Astrocyte (in vitro differentiated cells and primary cell): ENCODE measurements at regions not wholly inside any gene's neighbourhood (a gene's known extent, or its start where the extent isn't known, plus 50 kb on each side); places are given as distances from the start of the nearest gene placed in this dataset.

Source experiments
- CTCF ChIP-seq: IDR thresholded peaks from 2 replicates; pipeline ENCODE4 v1.5.1; 2011; ENCODE audit warnings: low read depth, mild to moderate bottlenecking, inconsistent platforms, low read length, moderate library complexity; ENCODE audit not compliant: insufficient read depth
- EZH2 ChIP-seq: IDR thresholded peaks from 2 replicates; pipeline ENCODE4 v1.6.1; 2012; ENCODE audit warnings: mild to moderate bottlenecking, low read length, inconsistent platforms; ENCODE audit not compliant: insufficient read depth

GRCh38 chr11:129543515-129544290 lies 168.1 kb downstream of the BARX2 start:
- TF ChIP-seq CTCF, result no peak
- no peak for TF ChIP-seq EZH2
